ENCODE measurements at regions not wholly inside any gene's neighbourhood (a gene's known extent, or its start where the extent isn't known, plus 50 kb on each side); places are given as distances from the start of the nearest gene placed in this dataset.

DNA sequence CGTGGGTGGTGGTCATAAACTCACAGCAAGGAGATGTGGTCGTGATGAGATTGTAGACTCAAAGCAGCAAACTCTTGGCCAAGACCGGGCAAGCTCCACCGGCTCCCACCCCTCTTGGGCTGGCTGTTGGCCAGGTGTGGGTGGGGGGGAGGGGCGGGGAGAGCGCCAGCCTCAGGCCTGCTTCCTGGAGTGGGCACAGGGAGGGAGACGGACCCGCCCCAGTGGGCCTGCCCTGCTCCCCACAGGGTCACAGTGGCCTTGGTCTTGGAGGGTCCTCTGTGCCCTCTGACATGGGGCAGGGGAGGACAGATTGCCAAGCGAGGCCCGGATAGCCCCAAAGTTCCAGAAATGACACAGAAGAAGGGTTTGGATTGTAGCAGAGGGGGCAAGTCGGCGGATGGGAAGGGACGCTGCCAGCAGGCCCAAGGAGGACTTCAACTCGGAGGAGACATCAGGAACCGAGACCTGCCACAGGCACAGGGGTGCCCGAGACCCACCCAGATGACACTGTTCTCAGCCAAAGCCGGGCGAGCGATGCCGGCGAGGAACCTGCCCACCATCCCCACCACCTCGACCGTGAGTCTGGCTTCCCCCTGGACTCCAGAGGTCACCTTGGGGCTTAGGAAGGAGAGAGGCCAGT, 85.4 kb upstream of the ACTRT2 start:
- DNase-seq, result no peak

DNA sequence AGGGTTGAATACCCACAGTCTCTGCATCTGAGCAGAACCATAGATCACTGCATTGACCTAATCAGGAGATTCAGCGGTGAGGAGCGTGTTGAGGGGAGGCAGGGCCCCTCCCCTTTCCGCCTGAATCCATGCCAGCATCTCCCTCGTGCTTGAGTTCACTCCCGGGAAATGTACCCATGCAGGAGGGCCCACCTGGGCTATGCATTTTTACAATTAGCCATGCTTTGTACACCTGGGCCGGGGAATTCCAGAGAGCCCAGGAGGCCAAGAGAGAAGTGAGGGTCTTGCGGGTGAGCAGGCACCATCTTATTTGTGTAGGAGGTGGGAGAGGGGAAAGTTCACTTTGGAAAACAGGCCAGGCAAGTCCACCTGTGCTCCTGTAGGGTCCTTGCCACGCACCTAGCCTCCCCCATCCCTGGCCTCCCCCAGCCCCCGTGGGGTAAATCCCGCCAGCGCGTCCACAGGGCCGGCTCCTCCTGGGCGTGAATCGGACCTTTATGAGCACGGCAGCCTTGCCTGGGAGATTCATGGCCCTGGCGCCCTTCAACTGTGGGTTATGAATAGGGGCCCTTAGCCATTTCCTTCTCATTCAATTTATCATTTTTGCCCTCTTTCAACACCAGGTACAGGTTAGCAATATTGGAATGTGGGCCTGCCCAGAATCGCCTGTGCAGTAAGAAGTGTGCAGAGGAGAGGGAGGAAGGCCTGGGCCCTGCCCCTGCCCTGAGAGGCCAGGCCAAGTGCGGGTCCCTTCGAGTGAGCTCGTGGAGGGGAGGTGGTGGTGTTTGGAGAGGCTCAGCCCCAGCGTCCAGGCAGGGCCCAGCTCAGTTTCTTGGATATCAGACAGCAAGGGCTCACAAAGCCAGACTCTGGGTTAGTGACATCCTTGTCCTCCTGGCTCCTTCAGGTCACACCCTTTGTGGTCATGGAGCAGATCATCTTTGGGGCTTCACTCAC, 84.4 kb upstream of the ACTRT2 start:
- DNase-seq, result no peak

DNA sequence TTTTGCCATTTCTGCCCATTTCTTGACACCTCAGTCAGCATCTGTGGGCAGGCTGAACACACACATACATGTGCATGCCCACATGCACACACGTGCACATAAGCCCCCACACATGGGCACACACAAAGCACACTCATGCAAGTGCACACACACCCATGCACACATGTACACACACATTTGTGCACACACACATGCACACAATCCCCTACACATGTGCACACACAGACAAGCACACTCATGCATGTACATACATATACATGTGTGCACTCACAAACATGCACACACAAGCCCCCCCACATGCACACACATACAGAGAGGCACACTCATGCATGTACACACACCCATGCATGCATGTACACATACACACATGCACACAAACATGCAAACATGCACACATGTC, 83.5 kb upstream of the ACTRT2 start:
- DNase-seq, result no peak

DNA sequence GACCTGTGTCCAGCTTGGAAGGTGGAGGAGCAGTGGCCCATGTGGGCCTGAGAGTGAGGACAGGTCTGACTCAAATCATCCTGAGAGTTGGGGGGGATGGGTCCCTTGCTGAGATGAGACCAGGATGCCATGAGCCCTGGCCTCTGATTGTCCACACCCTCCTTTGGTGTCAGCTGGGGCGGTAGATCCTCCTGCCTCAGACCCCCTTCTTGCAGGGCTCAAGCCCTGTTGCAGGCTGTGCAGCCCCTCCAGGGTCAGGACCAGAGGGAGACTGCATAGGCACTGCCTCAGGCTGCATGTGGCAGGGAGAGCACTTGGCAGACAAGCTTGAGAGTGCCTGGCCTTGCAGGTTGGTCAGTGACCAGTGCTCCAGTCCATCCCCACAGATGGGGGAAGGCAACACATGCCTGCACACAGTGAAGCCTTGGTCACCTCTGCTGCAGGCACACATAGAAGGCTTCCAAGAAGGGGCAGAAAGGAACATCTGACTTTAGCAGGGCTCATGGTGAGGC, 82.2 kb upstream of the ACTRT2 start:
- no peak for DNase-seq

DNA sequence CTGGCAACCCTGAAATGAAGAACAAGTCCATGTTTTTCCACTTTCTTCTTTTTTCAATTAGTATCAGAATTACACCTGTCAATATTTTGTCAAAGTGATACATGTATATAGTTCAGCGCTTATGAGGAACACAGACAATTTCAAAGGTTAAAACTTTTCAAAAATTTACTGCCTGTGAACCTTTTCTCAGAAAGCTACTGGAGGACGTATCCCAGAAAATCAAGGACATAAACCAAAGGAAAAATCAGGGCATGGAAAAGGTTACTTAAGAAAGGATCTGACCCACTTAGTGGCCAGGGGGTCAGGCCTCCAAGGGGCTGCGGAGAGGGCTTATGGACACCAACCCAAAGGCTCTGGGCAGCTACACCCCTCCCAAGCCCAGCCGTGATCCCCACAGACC, 81.1 kb upstream of the ACTRT2 start:
- DNase-seq, result no peak

DNA sequence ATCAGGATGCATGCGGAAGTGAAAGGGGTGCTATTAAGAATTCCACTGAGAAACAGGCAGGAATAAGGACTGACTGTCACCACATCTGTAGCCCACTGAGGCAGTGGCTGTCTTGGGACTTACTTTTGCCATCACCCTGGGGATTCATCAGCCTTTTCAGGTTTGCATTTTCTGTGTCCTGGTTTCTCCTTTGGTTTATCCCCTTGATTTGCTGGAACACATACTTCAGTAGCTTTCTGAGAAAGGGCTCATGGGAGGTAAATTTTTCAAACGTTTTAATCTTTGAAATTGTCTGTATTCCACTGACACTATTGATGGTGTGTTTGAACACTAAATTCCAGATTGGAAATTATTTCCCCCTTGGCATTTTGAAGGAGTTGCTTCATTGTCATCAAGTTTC, 80.2 kb upstream of the ACTRT2 start:
- no peak for DNase-seq

DNA sequence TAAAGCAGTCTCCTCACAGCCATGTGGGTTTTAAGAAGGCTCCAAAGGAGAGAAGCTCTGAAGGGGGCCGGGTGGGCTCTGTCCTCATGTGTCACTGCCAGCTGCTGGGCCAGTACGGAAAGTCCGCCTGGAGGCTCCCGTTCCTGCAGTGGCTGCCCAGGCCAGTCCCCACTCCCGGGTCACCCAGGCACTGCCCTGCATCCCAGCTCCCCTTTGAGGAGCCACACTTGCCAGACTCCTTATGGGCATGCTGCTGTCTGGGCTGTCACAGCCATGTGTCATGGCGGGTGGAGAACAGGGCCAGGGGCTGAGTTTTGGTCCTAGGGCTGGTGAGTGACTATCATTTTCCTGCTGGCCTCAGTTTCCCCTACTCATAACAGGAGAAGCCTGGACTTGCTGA, 79.4 kb upstream of the ACTRT2 start:
- no peak for DNase-seq

DNA sequence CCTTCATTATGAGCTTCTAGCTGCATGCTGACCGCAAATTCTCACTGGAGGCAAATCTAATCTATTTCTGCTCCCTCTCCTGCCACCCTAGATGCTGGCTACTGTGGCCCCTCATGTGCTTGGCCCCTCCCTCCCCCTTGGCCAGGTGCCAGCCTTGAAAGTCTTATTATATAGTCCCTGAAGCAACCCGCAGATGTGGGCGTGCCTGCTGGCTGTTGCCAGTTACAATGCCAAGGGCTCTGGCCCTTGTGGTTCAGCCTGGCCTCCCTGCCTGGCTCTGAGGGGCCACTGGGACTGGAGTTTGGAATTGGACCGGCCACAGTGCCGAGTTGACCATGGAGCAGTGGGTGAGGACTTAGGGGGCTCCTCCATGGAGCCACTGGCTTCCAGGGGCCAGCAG, 78.9 kb upstream of the ACTRT2 start:
- no peak for DNase-seq

DNA sequence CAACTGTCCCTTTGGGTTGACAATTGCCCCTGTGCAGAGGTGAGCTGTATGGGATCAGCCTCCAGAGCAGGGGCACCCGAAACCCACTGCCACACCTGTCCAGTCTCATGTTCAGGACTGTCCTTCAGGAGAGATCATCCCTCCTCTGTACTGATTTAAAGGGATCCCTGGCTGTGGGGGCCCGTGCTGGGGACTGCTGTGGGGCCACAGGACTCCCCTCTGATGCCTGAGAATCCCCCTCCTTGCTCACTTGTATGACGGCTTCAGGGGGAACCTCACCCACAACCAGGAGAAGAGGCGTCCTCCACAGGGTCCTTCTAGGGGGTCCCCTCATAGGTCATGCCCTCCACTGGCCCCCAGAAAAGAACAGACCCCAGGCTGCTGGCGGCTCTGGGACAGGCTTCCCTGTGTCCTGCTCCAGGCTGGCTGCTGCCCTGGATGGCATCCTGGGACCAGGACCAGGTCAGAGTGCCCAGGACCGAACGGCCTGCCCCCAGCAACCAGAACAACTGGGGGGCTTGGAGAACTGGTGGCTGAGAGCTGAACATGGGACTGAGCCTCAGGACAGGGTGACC, 77.5 kb upstream of the ACTRT2 start:
- DNase-seq, result no peak

DNA sequence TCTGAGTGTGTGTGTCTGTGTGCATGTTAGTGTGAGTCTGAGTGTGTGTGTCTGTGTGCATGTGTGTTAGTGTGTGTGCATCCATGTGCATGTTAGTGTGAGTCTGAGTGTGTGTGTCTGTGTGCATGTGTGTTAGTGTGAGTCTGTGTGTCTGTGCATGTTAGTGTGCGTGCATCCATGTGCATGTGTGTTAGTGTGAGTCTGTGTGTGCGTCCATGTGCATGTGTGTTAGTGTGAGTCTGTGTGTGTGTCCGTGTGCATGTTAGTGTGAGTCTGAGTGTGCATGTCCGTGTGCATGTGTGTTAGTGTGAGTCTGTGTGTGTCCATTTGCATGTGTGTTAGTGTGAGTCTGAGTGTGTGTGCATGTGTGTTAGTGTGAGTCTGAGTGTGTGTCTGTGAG, 76.6 kb upstream of the ACTRT2 start:
- no peak for DNase-seq

DNA sequence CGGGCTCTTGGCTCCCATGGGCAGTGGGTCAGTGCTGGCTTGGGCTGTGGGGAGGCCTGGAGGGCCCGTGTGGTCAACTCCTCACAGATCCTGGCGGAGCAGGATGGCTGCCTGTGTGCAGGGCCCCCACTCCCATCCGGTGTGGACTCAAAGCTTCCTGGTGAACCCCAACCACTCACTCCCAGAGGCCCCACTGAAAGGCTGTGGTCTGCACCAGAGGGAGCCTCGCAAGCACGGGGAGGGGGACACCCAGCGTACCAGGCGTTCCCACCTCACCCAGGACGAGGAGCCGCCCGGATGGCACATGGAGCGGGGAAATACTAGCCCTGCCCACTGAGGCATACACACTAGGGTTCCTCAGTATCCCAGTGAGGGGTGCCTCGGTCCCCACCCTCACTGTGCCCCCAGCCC, 75.4 kb upstream of the ACTRT2 start:
- DNase-seq, result no peak

DNA sequence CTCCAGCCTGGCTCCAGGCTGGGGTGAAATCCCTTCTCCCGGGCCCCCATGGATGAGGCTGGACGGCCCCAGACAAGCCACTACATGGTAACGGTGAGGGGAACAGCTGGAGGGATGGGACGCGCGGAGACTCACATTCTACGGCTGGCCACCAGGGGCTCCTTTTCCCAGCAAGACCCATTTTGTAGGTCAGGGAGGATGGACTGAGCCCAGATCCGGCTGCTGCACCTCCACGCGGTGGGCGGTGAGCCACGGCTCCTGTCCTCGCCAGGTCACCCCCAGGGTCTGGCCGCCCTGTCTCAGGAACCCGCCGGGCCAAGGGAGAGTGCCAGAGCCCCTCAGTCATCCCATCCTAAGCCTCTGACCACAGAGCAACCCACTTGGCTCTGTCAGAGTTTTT, 75.0 kb upstream of the ACTRT2 start:
- no peak for DNase-seq

DNA sequence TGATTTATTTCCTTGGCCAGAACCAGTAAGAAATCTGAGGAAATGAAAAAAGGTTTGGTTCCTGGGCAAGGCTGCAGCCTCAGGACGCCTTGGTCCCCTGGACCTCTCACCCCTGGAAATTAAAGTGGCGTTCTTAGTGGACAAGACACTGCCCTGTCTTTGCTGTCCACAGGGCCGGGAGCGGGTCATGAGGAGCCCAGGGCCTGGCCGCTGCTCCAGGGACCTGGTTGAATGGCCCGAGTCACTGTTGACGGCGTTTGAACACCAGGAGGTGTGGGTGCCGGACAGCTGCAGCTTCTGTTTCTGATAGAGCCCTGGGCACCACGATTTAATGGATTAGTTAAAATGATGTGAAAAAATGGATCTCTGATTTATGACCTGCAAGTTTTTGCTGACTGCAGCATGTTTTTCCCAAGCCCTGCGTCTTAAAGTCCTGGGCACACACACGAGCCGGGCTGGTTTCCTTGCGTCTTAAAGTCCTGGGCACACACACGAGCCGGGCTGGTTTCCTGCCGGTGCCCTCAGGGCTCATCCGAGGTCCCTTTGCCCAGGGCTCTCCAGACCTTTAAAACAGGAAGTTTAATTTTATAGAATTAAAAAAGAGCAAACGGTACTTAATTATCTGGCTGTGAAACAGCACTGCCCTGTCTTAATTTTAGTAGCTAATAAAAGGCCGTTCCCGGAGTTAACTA, 74.1 kb upstream of the ACTRT2 start:
- DNase-seq, result no peak

DNA sequence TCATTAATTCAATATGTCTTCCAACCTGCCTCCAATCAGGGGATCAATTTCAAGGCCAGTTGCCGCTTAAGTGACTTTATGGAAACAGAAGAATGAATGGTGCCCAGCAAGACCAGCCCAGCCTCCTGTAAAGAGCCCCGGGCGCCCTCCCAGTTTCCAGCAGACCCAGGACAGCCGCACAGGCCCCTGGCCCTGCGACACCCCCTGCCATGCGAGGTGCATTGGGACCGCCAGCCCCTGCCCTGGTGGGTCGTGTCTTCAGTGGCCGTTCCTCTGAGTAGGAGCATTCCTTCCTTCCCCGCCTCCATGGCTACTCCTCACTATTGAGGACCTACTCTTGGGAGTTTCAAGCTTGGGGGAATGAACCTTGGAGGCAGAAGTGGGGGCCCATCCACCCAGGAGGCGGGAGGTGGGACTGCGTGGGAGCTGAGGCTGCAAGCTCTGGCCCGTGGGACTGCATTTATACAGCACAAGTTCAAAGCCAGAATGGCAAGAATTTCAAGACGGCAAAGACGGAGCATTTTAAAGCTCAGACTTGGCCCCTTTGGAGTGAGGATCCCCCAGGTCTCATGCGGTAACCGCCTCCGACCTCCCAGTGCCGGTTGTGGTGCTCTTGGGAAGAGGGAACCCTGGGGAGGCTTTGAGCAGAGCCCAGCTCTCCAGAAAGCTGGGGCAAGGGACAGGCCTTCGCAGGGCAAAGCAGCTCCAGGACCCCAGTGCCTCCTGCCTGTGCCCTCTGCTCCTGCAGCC, 73.1 kb upstream of the ACTRT2 start:
- no peak for DNase-seq

DNA sequence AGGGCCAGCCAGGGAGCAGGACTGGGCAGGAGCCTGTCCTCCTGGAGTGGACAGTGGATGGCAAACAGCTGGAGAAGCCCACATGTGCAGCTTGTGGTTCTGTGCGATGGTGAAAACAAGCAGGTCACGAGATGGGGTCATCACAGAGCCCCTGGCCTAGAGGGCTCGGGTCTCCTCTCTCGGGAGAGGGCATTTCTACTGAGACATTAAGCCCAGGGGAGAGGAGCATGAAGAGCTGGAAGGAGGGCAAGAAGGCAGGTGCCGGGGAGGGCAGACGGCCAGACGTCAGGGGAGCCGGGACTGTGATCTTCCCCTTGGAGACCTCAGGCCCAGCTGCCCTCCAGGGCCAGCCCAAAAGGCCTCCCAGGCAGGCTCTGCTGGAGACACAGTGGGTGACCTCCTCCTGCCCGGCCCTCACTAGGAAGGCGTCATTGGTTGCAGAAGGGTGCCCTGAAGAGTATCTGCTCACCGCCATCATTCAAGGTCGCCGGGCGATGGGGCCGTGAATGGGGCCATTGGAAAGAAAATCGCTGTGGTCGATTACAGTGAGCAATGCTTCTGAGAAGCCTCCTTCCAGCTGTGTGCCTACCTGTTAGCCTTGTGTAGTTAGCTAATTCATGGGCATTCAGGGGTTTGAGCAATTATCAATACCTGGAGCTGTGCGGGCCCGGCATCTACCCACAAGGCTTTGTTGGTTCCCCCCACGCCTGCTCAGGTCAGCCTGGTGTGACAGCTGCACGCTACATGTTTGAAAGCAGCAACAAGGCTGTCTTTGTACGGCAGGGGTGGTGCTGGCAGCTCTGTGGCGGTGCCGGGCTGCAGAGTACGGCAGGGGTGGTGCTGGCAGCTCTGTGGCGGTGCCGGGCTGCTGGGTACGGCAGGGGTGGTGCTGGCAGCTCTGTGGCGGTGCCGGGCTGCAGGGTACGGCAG, 72.3 kb upstream of the ACTRT2 start:
- DNase-seq, result no peak

DNA sequence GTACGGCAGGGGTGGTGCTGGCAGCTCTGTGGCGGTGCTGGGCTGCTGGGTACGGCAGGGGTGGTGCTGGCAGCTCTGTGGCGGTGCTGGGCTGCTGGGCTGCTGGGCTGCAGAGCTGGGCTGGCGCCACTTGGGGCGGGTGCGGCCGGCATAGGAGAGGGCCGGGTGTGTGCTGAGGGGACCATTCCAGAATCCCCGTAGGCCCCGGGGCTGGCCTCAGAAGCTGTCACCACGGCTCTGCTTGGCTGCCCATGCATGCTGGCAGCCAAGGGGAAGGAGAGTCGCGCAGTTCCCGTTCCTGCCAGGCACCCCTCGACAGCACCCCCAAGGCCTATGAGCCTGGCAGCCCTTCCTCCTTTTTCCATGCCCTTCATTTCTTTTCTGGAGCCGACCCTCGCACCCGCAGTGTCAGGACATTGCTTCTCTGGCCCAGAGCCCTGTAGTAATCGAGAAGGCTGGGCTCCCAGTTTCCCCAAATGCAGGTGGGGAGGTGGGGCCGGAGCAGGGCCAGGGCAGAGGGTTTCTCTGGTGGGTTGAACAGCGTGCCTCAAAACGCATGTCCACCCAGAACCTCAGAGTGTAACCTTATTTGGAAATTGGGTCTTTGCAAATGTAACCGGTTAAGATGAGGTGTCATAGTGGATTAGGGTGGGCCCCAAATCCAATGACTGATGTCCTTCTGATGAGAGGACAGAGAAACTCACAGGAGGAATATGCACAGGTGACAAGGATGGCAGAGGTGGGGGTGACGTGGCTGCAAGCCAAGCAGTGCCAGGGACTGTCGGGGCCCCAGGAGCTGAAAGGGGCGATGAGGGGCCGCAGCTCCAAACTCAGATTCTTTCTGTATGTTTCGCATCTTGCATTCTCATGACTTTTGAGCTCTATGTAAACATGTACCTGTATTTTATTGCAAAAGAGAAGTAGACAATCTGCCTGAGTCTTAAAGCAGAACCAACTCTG, 71.0 kb upstream of the ACTRT2 start:
- no peak for DNase-seq

DNA sequence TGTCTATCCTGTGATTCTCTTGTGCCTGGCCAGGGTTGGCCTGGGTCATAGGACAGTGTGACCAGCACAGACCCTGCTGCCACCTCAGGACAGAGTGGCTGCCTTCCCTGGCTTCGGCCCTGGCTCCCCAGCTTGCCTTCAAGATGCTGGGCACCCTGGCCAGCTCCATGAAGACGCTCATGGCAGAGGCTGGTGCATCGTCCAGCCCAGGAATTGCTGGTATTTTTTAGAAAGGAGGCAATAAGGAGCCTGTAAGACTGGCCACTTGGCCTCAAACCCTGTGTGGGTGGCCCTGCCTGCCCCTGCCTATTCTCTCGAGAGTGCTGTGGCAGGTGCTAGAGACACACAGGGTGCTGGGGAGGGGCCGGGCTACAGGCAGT, 70.4 kb upstream of the ACTRT2 start:
- DNase-seq, result no peak

DNA sequence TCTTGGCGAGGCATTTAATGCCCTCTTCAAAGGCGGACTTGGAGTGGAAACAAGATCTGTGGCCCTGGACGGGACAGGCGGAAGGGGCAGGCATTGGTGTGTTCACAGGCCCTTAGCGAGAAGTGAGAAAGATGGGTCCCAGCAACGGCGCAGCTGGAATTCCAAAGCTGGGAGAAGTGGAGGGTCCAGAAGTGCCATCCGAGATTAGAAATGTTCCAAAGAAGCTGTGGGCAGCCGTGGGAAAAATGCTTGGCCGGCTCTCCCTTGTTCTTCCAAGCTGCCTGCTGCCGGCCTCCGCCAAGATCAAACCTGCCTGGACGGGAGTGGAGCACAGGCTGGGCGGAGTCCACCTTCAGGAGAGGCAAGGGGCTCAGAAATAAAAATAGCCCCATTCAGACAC, 69.4 kb upstream of the ACTRT2 start:
- no peak for DNase-seq

DNA sequence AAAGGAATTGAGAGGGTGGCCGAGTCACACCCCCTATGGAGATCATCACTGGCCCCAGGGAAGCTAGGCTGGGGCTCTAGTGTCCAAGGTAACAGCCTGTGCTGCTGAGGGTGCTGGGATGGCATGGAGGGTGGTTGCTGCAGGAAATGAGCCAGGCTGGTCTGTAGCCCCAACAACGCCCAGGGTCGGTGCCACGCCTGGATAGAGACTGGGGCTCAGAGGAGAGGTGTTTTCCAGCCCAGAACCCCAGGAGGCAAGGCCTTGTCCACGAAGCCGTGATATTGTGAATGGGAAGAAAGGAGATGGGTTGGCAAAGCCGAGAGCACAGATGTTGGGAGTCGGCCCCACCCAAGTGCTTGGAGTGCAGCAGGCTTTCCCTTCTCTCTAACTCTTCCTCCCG, 68.9 kb upstream of the ACTRT2 start:
- DNase-seq, result no peak

DNA sequence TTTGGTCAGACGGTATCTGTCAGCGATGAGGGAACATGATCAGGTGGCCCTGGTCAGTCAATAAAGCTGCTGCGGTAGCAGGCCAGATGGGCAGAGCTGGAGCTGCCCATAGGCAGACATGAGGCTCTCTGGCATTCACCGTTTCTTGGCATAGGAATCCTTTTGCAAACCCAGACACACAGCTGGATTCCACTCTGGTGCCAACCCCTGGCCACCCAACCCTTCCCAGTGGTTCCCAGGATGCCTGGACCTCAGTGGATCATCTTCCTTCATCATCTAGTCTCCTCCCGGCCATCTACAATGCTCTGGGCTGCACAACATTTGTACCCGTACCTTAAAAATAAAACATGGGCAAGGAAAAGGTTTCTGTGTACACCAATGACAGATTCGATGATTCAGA, 68.3 kb upstream of the ACTRT2 start:
- DNase-seq, result no peak

All from effector CD8-positive, alpha-beta T cell (primary cell).